ENCODE measurements at regions not wholly inside any gene's neighbourhood (a gene's known extent, or its start where the extent isn't known, plus 50 kb on each side); places are given as distances from the start of the nearest gene placed in this dataset.

GRCh38 chr5:124644138-124644537 lies 102.3 kb downstream of the ZNF608 start:
- POLR2A ChIA-PET, result no interaction called here
- Histone ChIP-seq H3K4me3 (ENCODE audit: low read depth in 2 of 2, low read length in 1 of 2) (no peak overlapping the region), H3K27me3 (ENCODE audit: insufficient read depth) (no peaks in the 10 kb centered on the region), H3K9ac (no peak overlapping the region), H3K79me2 (ENCODE audit: insufficient read depth) (no peaks in the 10 kb centered on the region), H3K9me3 (no peaks in the 10 kb centered on the region), H3K4me1 (ENCODE audit: control insufficient read depth in 1 of 2, insufficient read depth in 2 of 2, low read depth in 1 of 2, low read length in 1 of 2) (peaks cover 5 to 29% of the 10 kb centered on the region in 2 experiments), H3K36me3 (replicated peaks in 1 of 2; ENCODE audit: control insufficient read depth in 1 of 2, insufficient read depth in 2 of 2, low read length in 1 of 2) (peaks cover 0 to 7% of the 10 kb centered on the region in 2 experiments), H4K20me1 (ENCODE audit: insufficient read depth) (no peaks in the 10 kb centered on the region), H3F3A (replicated peaks; ENCODE audit: insufficient read depth) (no peaks in the 10 kb centered on the region), H3K9me2 (no peaks in the 10 kb centered on the region), H2AFZ (ENCODE audit: low read depth) (no peak overlapping the region), H3K4me2 (no peak overlapping the region), H3K27ac (ENCODE audit: low read depth in 2 of 2, low read length in 1 of 2) (no peak overlapping the region)
- WGBS (ENCODE audit: low lambda C conversion rate), result 82% methylated on average over 9 of the region's 9 CpGs
- no peak for DNase-seq
- CTCF ChIA-PET, result no interaction called here
- TF ChIP-seq CHD2 (IDR thresholded peaks at IDR 0.05; ENCODE audit: low read length, partially characterized antibody) (no peak), GATA2 (CRISPR knock-in tag; IDR thresholded peaks at IDR 0.05) (no peak), TCF12 (IDR thresholded peaks at IDR 0.05) (no peak), TEAD4 (IDR thresholded peaks at IDR 0.05; ENCODE audit: borderline replicate concordance, insufficient read depth) (no peak), TAF1 (IDR thresholded peaks at IDR 0.05; ENCODE audit: borderline replicate concordance, low read depth, low read length) (no peak), FOSL2 (IDR thresholded peaks at IDR 0.05; ENCODE audit: borderline replicate concordance, low read depth) (no peak)

- Histone ChIP-seq H3F3A (replicated peaks; ENCODE audit: insufficient read depth) (no peaks in the 10 kb centered on the region), H3K4me2 (no peak overlapping the region), H4K20me1 (ENCODE audit: insufficient read depth) (no peaks in the 10 kb centered on the region), H2AFZ (ENCODE audit: low read depth) (no peak overlapping the region), H3K27me3 (ENCODE audit: insufficient read depth) (no peaks in the 10 kb centered on the region), H3K9ac (no peak overlapping the region), H3K36me3 (replicated peaks in 1 of 2; ENCODE audit: control insufficient read depth in 1 of 2, insufficient read depth in 2 of 2, low read length in 1 of 2) (peaks cover 0 to 5% of the 10 kb centered on the region in 2 experiments), H3K79me2 (ENCODE audit: insufficient read depth) (no peaks in the 10 kb centered on the region), H3K9me2 (no peaks in the 10 kb centered on the region), H3K4me1 (ENCODE audit: control insufficient read depth in 1 of 2, insufficient read depth in 2 of 2, low read depth in 1 of 2, low read length in 1 of 2) (peaks cover 0 to 25% of the 10 kb centered on the region in 2 experiments; a peak in 2 of 4 replicates), H3K9me3 (no peaks in the 10 kb centered on the region), H3K4me3 (ENCODE audit: low read depth in 2 of 2, low read length in 1 of 2) (no peak overlapping the region), H3K27ac (ENCODE audit: low read depth in 2 of 2, low read length in 1 of 2) (no peak overlapping the region)
- CTCF ChIA-PET, result no interaction called here
- POLR2A ChIA-PET, result no interaction called here
- no peak for DNase-seq
- no peak for TF ChIP-seq ELF1 (IDR thresholded peaks at IDR 0.05)
- TF ChIP-seq TEAD4 (IDR thresholded peaks at IDR 0.05; ENCODE audit: borderline replicate concordance, insufficient read depth), result no peak
- no peak for TF ChIP-seq GABPA (IDR thresholded peaks at IDR 0.05; ENCODE audit: low read depth)
- no peak for TF ChIP-seq FOSL2 (IDR thresholded peaks at IDR 0.05; ENCODE audit: borderline replicate concordance, low read depth)
- no peak for TF ChIP-seq POLR2AphosphoS5 (IDR thresholded peaks at IDR 0.05; ENCODE audit: low read depth, low read length)
- no peak for TF ChIP-seq MEF2A (IDR thresholded peaks at IDR 0.05; ENCODE audit: borderline replicate concordance, low read depth)
- TF ChIP-seq RXRA (IDR thresholded peaks at IDR 0.05; ENCODE audit: borderline replicate concordance, low read depth), result no peak
- 98% methylated on average over 7 of the region's 7 CpGs for WGBS (ENCODE audit: low lambda C conversion rate)
Observed at GRCh38 chr5:124643336-124643735, 103.1 kb downstream of the ZNF608 start.

- DNase-seq, result no peak
- Histone ChIP-seq H4K20me1 (ENCODE audit: insufficient read depth) (no peaks in the 10 kb centered on the region), H3K4me2 (no peak overlapping the region), H3K36me3 (replicated peaks in 1 of 2; ENCODE audit: control insufficient read depth in 1 of 2, insufficient read depth in 2 of 2, low read length in 1 of 2) (peaks cover 0 to 5% of the 10 kb centered on the region in 2 experiments), H2AFZ (ENCODE audit: low read depth) (no peak overlapping the region), H3F3A (replicated peaks; ENCODE audit: insufficient read depth) (no peaks in the 10 kb centered on the region), H3K79me2 (ENCODE audit: insufficient read depth) (no peaks in the 10 kb centered on the region), H3K27ac (ENCODE audit: low read depth in 2 of 2, low read length in 1 of 2) (no peak overlapping the region; a peak in 1 of 4 replicates), H3K27me3 (ENCODE audit: insufficient read depth) (no peaks in the 10 kb centered on the region), H3K9me2 (no peaks in the 10 kb centered on the region), H3K9ac (no peak overlapping the region), H3K4me1 (ENCODE audit: control insufficient read depth in 1 of 2, insufficient read depth in 2 of 2, low read depth in 1 of 2, low read length in 1 of 2) (peaks cover 0 to 16% of the 10 kb centered on the region in 2 experiments; a peak in 2 of 4 replicates), H3K4me3 (ENCODE audit: low read depth in 2 of 2, low read length in 1 of 2) (no peak overlapping the region), H3K9me3 (no peaks in the 10 kb centered on the region)
- ChIA-PET POLR2A (no interaction called here), CTCF (no interaction called here)
- WGBS (ENCODE audit: low lambda C conversion rate), result 95% methylated on average over 2 of the region's 2 CpGs
- TF ChIP-seq ZBTB33 (IDR thresholded peaks at IDR 0.05; ENCODE audit: borderline replicate concordance, low read depth) (no peak), NRF1 (IDR thresholded peaks at IDR 0.05; ENCODE audit: low read depth, low read length) (no peak), REST (IDR thresholded peaks at IDR 0.05; ENCODE audit: low read depth, low read length) (no peak), POLR2AphosphoS5 (IDR thresholded peaks at IDR 0.05; ENCODE audit: low read depth, low read length) (no peak), GABPA (IDR thresholded peaks at IDR 0.05; ENCODE audit: low read depth) (no peak), JUND (IDR thresholded peaks at IDR 0.05) (no peak), EP300 (IDR thresholded peaks at IDR 0.05; ENCODE audit: borderline replicate concordance in 1 of 2, low read depth in 1 of 2, low read length in 1 of 2) (no peak), CHD2 (IDR thresholded peaks at IDR 0.05; ENCODE audit: low read length, partially characterized antibody) (no peak), MXI1 (IDR thresholded peaks at IDR 0.05; ENCODE audit: low read depth, low read length) (no peak), ELF1 (IDR thresholded peaks at IDR 0.05) (no peak)
Observed at GRCh38 chr5:124642151-124642550, 104.3 kb downstream of the ZNF608 start.

Measured in SK-N-SH (cell line).